Omental fat pad (tissue), 3 donors: ENCODE measurements at regions not wholly inside any gene's neighbourhood (a gene's known extent, or its start where the extent isn't known, plus 50 kb on each side); places are given as distances from the start of the nearest gene placed in this dataset.

Experiments
- ATAC-seq: fragments of 150-250 bp; one replicate; pipeline ENCODE4 v1.9.1; 2016; ENCODE audit warnings: mild to moderate bottlenecking, moderate library complexity; ENCODE audit not compliant: low FRiP score
- DNase-seq: peaks from one replicate; pipeline ENCODE4 v3.0.0-alpha.2; 2019; ENCODE audit warnings: low spot score
- TF ChIP-seq, protein P1 (sequence below), 3 donors: fragments of 450-650 bp; IDR thresholded peaks; one replicate each; pipeline ENCODE4 v1.5.1; 2016 to 2017; ENCODE audit warnings: antibody characterized with exemption in 3 of 3, mild to moderate bottlenecking in 3 of 3, moderate library complexity in 2 of 3

DNA sequence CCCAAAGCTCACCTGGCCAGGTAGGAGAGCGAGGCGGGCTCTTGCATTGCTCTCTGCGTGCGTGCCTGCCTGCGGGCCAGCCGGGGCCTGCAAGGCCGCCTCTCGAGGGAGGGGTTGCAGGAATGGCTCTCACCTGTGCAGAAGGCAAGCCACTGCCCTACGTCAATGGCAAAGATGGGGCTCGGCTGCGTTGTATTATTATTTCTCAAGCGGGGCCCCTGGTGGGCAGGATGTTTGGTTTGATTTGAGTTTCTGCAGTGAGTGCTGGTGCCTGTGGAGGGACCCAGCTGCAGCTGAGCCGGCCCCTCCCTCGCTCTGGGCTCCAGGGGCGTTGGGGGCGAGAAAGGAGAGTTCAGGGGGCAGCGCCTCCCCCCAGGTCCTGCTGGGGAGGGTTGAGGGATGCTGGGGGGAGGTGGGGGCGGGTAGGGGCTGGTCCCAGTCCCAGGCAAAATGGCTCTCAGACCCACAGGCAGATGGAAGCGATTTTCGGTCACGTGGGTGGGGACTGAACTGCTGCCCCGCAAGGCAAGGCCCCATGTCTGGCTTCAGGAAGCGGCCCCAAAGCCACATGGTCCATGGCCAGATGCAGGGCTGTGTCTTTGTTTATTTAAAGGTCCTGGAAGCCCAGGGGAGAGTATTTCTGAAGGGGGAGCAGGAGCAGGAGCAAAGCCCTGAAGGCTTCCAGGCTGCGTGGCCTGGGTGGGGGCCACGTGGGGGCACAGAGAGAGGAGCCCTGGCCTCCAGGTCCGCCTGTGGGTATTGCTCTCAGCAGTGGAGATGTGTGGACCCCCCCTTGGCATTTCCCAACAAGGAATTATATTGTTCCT lies 338.8 kb downstream of the SEC14L1 start:
- ATAC-seq, result no peak
- TF ChIP-seq, protein P1, sequence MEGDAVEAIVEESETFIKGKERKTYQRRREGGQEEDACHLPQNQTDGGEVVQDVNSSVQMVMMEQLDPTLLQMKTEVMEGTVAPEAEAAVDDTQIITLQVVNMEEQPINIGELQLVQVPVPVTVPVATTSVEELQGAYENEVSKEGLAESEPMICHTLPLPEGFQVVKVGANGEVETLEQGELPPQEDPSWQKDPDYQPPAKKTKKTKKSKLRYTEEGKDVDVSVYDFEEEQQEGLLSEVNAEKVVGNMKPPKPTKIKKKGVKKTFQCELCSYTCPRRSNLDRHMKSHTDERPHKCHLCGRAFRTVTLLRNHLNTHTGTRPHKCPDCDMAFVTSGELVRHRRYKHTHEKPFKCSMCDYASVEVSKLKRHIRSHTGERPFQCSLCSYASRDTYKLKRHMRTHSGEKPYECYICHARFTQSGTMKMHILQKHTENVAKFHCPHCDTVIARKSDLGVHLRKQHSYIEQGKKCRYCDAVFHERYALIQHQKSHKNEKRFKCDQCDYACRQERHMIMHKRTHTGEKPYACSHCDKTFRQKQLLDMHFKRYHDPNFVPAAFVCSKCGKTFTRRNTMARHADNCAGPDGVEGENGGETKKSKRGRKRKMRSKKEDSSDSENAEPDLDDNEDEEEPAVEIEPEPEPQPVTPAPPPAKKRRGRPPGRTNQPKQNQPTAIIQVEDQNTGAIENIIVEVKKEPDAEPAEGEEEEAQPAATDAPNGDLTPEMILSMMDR (IDR thresholded peaks at IDR 0.05), result no peak
- no peak for DNase-seq

DNA sequence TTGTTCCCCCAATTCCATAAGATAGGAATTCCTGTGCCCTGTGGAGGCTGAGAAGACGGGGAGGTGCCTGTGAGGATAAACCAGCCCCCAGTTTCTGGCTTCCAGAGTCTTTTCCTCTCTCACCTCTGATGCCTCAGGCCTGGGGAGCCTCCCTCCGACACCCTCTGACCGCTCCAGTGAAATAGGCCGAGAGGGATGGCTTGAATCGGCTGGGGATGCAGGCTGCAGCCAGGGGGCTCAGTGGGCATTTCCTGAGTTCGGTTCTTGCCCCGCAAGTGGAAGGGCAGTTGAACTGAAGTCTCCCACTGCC lies 339.4 kb downstream of the SEC14L1 start:
- no peak for ATAC-seq
- TF ChIP-seq, protein P1 (IDR thresholded peaks at IDR 0.05), result no peak
- DNase-seq, result no peak

DNA sequence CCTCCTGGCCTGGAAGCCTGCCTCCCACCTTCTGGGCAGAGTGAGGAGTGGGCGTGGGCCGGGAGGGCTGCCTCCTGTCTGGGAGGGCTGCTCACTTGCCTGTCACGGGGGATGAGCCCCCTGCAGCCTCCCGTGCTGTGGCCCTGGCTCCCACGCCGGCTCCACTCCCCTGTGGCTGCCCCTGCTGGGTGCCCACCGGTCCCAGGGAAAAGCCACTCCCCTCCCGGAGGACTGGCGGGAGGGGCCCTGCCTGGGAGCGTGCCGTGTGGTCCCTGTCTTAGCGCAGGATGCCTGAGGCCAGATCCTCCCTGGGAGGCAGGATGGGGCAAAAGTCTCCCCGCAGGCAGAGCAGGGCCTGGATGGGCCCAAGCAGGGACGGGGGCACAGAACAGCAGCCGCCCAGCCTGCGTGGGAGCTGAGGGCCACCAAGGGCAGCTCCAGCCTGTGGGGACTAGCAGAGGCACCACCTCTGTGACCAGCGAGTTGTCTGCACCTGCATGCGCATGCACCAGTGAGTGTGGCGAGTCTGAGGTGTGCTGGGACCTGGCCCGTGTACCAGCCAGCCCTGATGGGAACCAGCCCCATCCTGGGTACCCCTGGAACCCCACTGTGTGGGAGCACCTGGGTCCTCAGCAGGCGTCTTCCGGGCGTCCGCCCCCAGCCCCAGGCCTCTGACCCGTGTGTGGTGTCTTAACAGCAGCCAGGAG lies 339.9 kb downstream of the SEC14L1 start:
- ATAC-seq (no peak), DNase-seq (no peak)
- TF ChIP-seq, protein P1 (IDR thresholded peaks at IDR 0.05), result no peak

DNA sequence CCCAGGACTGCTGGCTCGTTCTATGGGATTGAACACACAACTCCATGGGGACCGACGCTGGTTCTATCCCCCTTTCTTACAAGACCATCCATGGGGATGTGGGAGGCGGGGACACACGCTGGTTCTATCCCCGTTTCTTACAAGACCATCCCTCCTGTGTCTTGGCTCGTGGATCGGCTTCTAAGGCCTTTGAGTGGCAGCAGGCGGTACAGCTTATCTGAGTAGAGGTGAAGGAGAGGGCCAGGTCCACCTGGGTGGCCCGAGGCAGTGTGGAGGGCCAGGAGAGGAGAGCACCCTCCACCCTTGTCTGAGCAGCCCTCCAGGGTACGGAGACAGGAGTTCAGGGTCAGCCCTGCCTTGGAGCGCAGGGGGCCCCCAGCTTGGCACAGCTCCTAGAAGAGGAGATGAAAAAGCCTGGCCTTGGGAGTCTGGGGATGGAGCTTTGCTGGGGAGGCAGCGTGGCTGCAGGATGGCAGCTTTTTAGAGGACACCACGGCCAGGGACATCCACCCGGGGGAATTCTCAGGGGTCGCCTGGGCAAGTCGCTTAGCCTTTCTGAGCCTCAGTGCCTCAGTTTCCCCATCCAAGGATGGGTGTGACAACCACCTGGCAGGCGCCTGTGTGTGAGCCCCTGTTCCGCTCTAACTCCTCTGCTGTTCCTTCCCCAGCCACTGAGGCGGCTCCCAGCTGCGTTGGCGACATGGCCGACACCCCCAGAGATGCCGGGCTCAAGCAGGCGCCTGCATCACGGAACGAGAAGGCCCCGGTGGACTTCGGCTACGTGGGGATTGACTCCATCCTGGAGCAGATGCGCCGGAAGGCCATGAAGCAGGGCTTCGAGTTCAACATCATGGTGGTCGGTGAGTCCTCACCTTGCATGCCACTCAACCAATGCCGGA lies 341.0 kb downstream of the SEC14L1 start:
- ATAC-seq, result no peak
- DNase-seq, result no peak
- TF ChIP-seq, protein P1 (IDR thresholded peaks at IDR 0.05), result no peak

DNA sequence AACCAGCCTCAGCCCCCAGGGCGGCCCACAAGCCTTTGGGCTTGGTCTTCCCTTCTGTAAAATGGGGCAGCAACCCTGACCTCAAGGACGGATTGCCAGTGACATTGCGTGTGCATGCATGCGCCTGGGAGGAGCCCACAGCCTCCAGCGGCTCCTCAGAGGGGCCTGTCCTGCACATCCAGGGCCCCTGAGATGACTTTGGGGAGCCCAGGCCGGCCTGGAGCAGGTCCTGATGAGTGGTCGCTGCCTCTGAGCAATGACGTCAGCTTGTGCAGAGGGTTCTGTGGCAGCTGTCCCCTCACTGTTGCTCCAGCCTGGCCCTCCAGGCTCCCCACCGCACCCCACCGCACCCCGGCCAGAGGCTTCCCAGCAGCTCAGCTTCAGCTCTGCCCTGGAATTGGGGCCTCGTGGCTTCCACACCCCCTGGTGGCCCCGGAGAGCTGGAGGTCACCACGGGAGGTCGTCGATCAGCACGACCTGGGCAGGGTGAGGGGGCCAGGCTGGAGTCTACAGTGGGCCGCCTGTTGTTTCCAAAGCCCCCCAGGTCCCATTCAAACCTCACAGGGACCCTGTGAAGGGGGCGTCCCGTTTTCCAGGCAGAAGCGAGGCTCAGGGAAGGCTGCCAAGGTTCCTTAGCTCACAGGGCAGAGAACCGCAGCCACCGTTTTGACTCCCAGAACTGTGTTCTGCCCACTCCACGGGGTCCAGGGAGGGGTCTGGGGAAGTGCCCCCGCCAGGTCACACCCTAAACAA lies 341.8 kb downstream of the SEC14L1 start:
- ATAC-seq (no peak), DNase-seq (no peak)
- TF ChIP-seq, protein P1 (IDR thresholded peaks at IDR 0.05), result no peak

DNA sequence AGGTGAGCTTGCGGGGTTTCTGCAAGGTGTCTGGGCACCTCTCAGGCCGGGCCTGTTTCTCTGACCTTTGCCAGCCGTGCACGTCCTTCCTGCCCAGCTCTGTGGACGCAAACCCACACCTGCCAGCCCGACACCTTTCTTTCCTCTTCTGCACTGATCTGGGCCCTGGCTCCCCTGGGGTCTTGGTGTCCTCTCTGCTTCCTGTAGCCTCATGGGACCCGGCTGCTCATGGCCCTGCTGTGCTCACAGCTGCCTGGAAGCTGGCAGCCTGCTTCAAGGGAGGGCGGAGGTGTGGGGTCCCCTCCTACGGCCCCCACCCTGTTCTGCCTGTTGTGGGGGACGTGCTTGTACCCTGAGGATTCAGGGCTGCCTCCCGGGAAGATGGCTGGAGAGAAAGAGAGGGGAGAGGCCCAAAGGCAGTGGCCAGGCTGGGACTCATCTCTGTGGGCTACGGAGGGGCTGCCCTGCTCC lies 342.4 kb downstream of the SEC14L1 start:
- DNase-seq, result no peak
- ATAC-seq, result no peak
- TF ChIP-seq, protein P1 (IDR thresholded peaks at IDR 0.05), result no peak
